ENCODE measurements at regions not wholly inside any gene's neighbourhood (a gene's known extent, or its start where the extent isn't known, plus 50 kb on each side); places are given as distances from the start of the nearest gene placed in this dataset.
"Not testable (repeated sequence)": the region's sequence is repeated elsewhere in the genome, so short reads cannot be mapped to it uniquely, and the experiment has no call there.

DNA sequence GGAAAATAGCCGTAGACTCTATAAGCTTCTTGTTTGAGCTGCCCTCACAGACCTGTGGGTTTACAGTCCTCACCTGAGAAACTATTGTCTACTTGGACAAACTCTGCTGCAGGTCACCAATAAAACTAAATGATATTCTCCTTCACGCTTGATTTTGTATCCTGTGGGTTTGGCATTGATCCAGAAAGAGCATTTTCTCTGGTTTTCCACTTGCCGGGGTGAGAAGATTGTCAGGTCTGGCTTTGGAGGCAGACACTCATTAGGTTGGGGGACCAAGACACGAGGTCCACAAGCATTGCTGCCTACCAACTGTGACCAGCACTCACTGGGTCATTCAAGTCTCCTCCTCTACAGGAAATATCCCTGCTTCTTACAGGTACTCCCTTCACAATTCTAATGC lies 68.5 kb downstream of the CDC14C start:
- Mint-ChIP-seq H3K27me3 (no peaks in the 10 kb centered on the region), H3K36me3 (no peaks in the 10 kb centered on the region), H3K9me3 (peaks cover 6% of the 10 kb centered on the region), H3K27ac (no peak overlapping the region), H3K4me1 (ENCODE audit: low read depth) (no peaks in the 10 kb centered on the region), H3K4me3 (no peak overlapping the region)
- ChIA-PET CTCF (no interaction called here), POLR2A (no interaction called here)
- intact Hi-C loops (cut with micrococcal nuclease), result no loop called here
- no peak for DNase-seq

DNA sequence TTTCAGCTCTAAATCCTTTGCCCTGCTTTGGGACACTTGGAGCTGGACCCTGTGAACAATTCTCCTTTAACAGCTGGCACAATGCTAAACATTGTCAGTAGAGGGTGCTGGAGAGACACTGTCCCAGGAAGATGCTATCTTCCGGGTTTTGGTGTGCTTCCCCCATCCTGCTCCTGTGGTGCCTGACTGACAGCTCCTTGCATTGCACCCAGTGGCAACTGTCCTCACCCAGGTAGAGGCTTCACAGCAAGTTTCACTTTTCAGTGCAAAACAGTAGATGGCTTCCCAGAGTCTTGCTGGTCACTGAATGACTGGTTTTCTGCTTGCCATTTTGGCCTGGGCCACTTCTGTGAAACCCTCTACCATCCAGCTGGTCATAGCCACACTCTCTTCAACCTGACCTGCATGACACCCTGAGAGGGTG lies 77.3 kb downstream of the CDC14C start:
- intact Hi-C loops (cut with micrococcal nuclease), result no loop called here
- H3K4me3 Mint-ChIP-seq, result no peak overlapping the region
- no peaks in the 10 kb centered on the region for H3K27me3 Mint-ChIP-seq
- CTCF ChIA-PET, result no interaction called here
- H3K36me3 Mint-ChIP-seq, result no peaks in the 10 kb centered on the region
- no peak for DNase-seq
- POLR2A ChIA-PET, result no interaction called here
- peaks cover 13% of the 10 kb centered on the region for H3K9me3 Mint-ChIP-seq
- H3K27ac Mint-ChIP-seq, result no peak overlapping the region
- H3K4me1 Mint-ChIP-seq (ENCODE audit: low read depth), result no peaks in the 10 kb centered on the region

DNA sequence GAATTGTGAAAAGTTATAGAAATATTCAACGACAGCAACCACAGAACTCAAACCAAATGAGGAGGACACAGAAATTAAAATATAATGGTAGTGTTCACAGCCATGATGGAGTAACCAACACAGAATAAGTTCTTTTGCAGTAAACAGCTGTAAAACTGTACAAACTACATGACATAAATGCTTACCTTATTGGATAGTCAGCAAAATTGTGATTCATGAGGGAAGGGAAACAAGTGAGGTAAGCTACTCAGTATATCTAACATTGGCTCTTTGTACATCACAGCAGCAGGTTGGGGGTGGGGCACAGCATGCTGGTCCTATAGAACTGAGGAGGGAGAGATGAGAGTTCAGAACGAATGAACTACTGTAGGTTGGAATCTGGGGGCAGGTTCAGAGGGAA lies 86.4 kb downstream of the CDC14C start:
- intact Hi-C loops (cut with micrococcal nuclease), result no loop called here
- Mint-ChIP-seq H3K36me3 (no peaks in the 10 kb centered on the region), H3K27me3 (no peaks in the 10 kb centered on the region), H3K27ac (no peak overlapping the region), H3K4me1 (ENCODE audit: low read depth) (no peaks in the 10 kb centered on the region), H3K9me3 (peaks cover 19% of the 10 kb centered on the region), H3K4me3 (no peak overlapping the region)
- ChIA-PET POLR2A (no interaction called here), CTCF (no interaction called here)
- DNase-seq, result no peak

DNA sequence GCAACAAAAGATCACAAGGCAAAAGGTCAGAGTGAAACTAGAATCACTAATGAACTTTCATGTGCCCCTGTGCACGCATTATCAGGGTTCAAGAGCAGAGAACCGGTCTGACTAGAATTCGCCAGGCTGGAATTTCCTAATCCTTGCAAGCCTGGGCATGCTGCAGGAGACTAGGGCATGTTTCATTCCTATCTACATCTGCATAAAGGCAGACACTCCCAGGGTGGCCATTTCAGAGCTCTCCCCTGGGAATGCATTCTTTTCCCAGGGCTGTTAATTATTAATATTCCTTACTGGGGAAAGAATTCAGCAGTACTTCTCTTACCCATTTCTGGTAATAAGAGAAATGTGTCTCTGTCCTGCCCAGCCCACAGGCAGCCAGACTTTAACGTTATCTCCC lies 90.5 kb downstream of the CDC14C start:
- CTCF ChIA-PET, result no interaction called here
- no peak for DNase-seq
- no peaks in the 10 kb centered on the region for H3K4me1 Mint-ChIP-seq (ENCODE audit: low read depth)
- POLR2A ChIA-PET, result no interaction called here
- intact Hi-C loops (cut with micrococcal nuclease), result no loop called here
- no peak overlapping the region for H3K27ac Mint-ChIP-seq
- no peaks in the 10 kb centered on the region for H3K36me3 Mint-ChIP-seq
- H3K9me3 Mint-ChIP-seq, result peaks cover 24% of the 10 kb centered on the region
- no peak overlapping the region for H3K4me3 Mint-ChIP-seq
- H3K27me3 Mint-ChIP-seq, result no peaks in the 10 kb centered on the region

DNA sequence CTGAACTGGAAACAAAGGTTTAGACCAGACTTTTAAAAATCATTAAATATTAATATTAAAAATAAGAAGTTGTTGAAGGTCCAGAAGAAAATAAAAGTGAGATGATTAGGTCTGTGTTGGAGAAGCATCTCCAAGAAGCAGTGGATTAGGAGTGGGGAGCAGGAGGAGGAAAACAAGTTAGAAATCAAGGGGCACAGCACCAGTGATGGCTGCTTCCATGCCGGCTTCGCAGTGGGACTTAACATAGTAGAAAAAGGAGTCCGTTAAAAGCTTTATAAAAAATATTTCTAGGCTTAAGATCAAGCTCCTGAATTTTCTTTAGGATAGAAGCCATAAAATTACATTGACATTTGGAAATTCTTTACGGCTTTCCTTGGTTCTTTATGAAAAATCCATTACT lies 95.8 kb downstream of the CDC14C start:
- no peaks in the 10 kb centered on the region for H3K27me3 Mint-ChIP-seq
- CTCF ChIA-PET, result no interaction called here

DNA sequence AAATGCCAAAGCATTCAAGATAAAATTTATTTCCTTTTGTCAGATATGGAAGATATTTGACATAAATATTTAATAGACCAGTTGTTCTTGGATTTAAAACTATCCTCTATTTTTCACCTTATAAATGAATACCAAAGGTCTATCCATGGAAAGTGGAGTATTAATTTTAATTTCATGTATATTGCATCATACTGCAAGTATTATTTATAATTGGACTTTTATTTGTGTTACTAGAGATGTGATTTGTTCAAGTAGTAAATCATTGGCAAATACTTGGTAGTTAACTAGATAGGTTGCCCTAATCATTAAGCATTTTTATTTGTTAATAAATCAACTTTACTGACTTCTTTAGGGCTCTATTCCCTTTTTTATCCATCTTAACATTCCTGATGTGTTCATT lies 98.1 kb downstream of the CDC14C start:
- Mint-ChIP-seq H3K4me1 (ENCODE audit: low read depth) (no peaks in the 10 kb centered on the region), H3K36me3 (no peaks in the 10 kb centered on the region), H3K27me3 (no peaks in the 10 kb centered on the region), H3K4me3 (no peak overlapping the region), H3K9me3 (peaks cover 6% of the 10 kb centered on the region), H3K27ac (no peak overlapping the region)
- CTCF ChIA-PET, result no interaction called here
- POLR2A ChIA-PET, result no interaction called here
- intact Hi-C loops (cut with micrococcal nuclease), result no loop called here
- no peak for DNase-seq

More for the DNA sequence above, 95.8 kb downstream of the CDC14C start:
- POLR2A ChIA-PET, result no interaction called here
- intact Hi-C loops (cut with micrococcal nuclease), result no loop called here
- Mint-ChIP-seq H3K27ac (no peak overlapping the region), H3K4me1 (ENCODE audit: low read depth) (no peaks in the 10 kb centered on the region), H3K4me3 (no peak overlapping the region), H3K9me3 (peaks cover 17% of the 10 kb centered on the region), H3K36me3 (no peaks in the 10 kb centered on the region)
- DNase-seq, result no peak

DNA sequence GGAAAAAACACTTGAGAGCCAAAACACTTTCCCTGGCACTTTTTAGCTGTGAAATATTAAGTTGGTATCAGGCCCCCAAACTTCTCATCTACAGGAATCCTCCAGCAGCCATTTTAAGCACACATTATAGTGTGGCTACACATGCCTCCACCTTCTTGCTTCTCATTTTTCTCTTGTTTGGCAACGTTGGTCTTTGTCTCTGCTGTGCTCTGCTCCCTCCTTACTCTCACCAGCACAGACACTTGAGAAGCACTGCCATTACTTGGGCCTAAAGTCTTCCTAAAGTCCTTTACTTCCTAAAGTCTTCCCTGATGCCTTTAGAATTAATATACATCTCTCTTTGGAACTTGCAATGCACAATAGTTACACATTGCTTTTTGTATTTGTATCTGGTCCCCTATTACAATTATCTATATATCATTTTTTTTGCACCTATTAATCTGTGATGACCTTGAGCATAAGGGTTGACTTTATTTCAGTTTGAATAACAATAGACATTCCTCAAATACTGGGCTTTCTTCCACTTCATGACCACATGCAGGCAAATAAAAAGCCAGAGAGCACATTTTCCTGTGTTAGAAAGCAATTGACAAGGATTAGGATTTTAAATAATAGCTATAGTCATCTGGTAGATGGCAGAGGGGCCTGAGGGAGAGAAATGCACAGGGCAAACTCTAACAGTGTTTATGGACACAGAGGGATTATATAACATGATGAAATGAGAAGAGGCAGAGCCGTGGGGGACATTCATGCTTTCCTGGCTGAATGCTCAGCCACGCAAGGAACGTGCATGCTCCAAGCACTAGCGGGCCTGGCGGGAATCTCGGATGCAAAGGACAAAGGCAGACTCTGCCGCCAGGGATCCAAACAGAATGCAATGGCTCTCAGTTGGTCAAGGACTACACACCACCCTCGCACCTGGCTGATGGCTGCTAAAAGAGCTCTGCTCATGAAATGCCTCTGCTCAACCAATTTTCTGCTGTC lies 99.3 kb downstream of the CDC14C start:
- ChIA-PET CTCF (no interaction called here), POLR2A (no interaction called here)
- no peak overlapping the region for H3K27ac Mint-ChIP-seq
- no peak overlapping the region for H3K4me3 Mint-ChIP-seq
- no peak for DNase-seq
- H3K36me3 Mint-ChIP-seq, result no peaks in the 10 kb centered on the region
- intact Hi-C loops (cut with micrococcal nuclease), result no loop called here
- H3K4me1 Mint-ChIP-seq (ENCODE audit: low read depth), result no peaks in the 10 kb centered on the region
- no peaks in the 10 kb centered on the region for H3K27me3 Mint-ChIP-seq
- peaks cover 5% of the 10 kb centered on the region for H3K9me3 Mint-ChIP-seq

DNA sequence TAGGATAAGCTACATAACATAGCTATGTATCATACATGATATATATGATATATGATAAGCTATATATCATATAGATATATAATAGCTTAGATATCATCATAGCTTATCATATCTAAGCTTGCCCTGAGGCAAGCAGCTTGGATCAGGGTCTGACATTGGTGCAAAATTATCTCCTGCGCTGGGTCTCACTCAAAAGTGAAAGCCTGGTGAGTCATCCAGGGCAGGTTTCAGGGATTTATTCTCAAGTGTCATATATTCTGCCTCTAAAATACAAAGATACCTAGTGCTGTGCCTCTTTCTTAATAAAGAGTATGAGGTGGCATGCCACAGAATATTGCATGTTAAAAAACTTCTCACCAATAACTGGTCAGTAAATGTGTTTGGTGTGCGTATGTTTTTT lies 105.9 kb downstream of the CDC14C start:
- intact Hi-C loops (cut with micrococcal nuclease), result no loop called here
- CTCF ChIA-PET, result no interaction called here
- no peak overlapping the region for H3K27ac Mint-ChIP-seq

DNA sequence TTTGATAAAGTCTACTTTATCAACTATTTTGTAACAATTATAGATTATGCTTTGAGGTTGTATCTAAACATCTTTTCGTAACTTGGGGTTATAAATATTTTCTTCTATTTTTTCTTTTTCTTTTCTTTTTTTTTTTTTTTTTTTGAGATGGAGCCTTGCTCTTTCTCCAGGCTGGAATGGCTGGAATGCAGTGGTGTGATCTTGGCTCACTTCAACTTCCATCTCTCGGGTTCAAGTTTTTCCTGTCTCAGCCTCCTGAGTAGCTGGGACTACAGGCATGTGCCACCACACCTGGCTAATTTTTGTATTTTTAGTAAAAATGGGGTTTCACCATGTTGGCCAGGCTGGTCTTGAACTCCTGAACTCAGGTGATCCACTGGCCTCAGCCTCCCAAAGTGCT lies 108.8 kb downstream of the CDC14C start:
- H3K27ac Mint-ChIP-seq; H3K4me3 Mint-ChIP-seq; CTCF ChIA-PET; H3K4me1 Mint-ChIP-seq (ENCODE audit: low read depth); intact Hi-C loops (cut with micrococcal nuclease); H3K27me3 Mint-ChIP-seq; POLR2A ChIA-PET; H3K36me3 Mint-ChIP-seq; DNase-seq: not testable (repeated sequence)
- peaks cover 10% of the 10 kb centered on the region for H3K9me3 Mint-ChIP-seq

More for the DNA sequence above, 105.9 kb downstream of the CDC14C start:
- peaks cover 8% of the 10 kb centered on the region for H3K9me3 Mint-ChIP-seq
- H3K4me1 Mint-ChIP-seq (ENCODE audit: low read depth), result no peaks in the 10 kb centered on the region
- no peak overlapping the region for H3K4me3 Mint-ChIP-seq
- no peaks in the 10 kb centered on the region for H3K36me3 Mint-ChIP-seq
- POLR2A ChIA-PET, result no interaction called here
- DNase-seq, result no peak
- H3K27me3 Mint-ChIP-seq, result no peaks in the 10 kb centered on the region

DNA sequence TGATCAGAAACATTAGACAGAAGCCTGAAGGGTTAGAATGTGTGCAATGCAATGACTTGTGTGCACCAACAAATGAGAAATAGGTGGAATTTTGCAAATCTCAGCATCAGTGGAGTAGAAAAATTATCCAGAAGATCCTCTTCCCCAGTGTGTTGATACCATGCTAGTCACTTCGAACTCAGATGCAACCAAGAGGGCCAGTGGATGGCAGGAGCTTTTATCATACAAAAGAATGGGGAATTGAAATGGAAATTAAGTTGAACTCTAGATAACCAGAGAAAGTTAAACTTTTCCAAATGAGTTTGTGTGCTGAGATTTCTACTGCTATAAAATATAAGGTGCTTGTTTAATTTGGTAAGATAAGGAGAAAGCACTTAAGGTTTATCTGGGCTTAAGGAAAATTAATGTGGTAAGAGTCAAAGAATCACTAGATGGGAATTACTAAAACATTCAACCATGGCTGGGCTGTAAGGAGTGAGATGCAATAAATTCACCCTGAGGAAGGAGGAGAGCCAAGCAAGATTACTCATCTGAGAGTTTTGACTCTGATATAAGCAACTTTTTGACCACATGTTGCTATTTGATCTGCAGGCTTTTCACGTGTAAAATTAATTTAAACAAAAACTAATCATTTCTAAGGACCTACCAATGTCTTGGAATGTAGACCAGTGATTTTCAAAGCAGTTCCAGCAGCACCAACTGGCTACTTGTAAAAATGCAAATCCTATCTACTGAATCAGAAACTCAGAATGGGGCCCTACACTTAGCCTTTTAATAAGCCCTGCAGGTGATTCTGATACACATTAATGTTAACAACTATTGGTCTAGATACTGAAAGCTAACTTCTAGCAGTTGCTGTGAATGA lies 113.2 kb downstream of the CDC14C start:
- no peak for DNase-seq
- Mint-ChIP-seq H3K9me3 (peaks cover 7% of the 10 kb centered on the region), H3K27ac (no peak overlapping the region), H3K36me3 (no peaks in the 10 kb centered on the region), H3K4me1 (ENCODE audit: low read depth) (no peaks in the 10 kb centered on the region), H3K27me3 (no peaks in the 10 kb centered on the region), H3K4me3 (no peak overlapping the region)
- intact Hi-C loops (cut with micrococcal nuclease), result no loop called here
- ChIA-PET POLR2A (no interaction called here), CTCF (no interaction called here)

DNA sequence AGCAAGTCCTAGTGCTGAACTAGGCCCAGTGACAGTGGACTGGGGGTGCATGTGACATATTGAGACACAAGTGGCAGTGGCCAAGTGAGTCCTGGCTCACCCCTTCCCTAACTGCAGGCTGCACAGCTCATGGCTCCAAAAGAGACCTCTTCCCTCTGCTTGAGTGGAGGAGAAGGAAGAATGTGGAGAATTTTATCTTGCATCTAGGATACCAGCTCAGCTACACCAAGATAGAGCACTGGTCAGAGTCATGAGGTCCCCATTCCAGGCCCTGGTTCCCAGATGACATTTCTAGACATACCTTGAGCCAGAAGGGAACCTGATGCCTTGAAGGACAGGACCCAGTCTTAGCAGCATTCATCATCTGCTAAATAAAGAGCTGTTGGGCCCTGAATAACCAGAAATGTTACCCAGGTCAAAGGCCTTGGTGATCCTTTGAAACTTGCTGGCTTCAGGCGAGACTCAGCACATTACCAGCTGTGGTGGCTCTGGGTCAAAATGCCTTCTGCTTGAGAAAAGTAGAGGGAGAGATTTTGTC lies 114.5 kb downstream of the CDC14C start:
- H3K36me3 Mint-ChIP-seq, result no peaks in the 10 kb centered on the region
- H3K27ac Mint-ChIP-seq, result no peak overlapping the region
- ChIA-PET CTCF (no interaction called here), POLR2A (no interaction called here)
- no peaks in the 10 kb centered on the region for H3K27me3 Mint-ChIP-seq
- DNase-seq, result no peak
- H3K9me3 Mint-ChIP-seq, result peaks cover 15% of the 10 kb centered on the region
- H3K4me3 Mint-ChIP-seq, result no peak overlapping the region
- no peaks in the 10 kb centered on the region for H3K4me1 Mint-ChIP-seq (ENCODE audit: low read depth)
- intact Hi-C loops (cut with micrococcal nuclease), result no loop called here

DNA sequence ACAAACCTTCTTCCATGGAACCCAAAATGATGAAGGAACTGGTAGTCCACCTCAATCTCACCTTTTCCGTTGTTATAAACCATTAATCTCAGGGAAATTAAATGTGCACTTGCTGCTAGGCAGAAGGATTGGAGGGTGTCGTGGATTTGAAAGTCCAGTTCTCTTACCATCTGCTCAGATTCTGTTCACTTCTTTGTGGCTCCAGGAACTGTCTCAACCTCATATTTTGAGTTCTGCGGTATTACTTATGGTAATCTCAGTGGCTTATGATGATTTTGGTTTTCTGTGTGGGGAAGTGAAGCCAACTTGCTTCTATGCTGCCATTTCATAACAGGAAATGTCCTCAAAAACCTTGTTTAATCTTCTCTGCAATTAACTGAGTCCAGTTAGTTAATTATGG lies 136.4 kb downstream of the CDC14C start:
- Mint-ChIP-seq H3K4me1 (ENCODE audit: low read depth) (no peaks in the 10 kb centered on the region), H3K27me3 (no peaks in the 10 kb centered on the region), H3K4me3 (no peak overlapping the region), H3K27ac (no peak overlapping the region), H3K36me3 (no peaks in the 10 kb centered on the region), H3K9me3 (peaks cover 17% of the 10 kb centered on the region)
- ChIA-PET POLR2A (no interaction called here), CTCF (no interaction called here)
- no peak for DNase-seq
- intact Hi-C loops (cut with micrococcal nuclease), result no loop called here

Data from activated CD4-positive, alpha-beta memory T cell treated with anti-CD3 and anti-CD28 coated beads for 36 hours (primary cell).